Fibroblast of lung (primary cell): ENCODE measurements at regions not wholly inside any gene's neighbourhood (a gene's known extent, or its start where the extent isn't known, plus 50 kb on each side); places are given as distances from the start of the nearest gene placed in this dataset.

ENCODE experiments used
- DNase-seq, 2 donors: peaks; one replicate each; pipeline versions ENCODE4 v3.0.0 to v3.0.0-alpha.2; 2010; ENCODE audit warnings: low read depth in 2 of 2
- H2AFZ ChIP-seq: 2 replicates; pipeline ENCODE4 v1.5.1; 2012; ENCODE audit warnings: low read length, control low read depth, inconsistent platforms
- H3K27ac ChIP-seq: 2 replicates; pipeline ENCODE4 v1.5.1; 2011; ENCODE audit warnings: low read length, control low read depth; ENCODE audit not compliant: insufficient read depth
- H3K27me3 ChIP-seq: 2 replicates; pipeline ENCODE4 v1.5.1; 2011; ENCODE audit warnings: mild to moderate bottlenecking, low read length; ENCODE audit not compliant: control insufficient read depth, insufficient read depth
- H3K36me3 ChIP-seq: 2 replicates; pipeline ENCODE4 v1.5.1; 2011; ENCODE audit warnings: low read length; ENCODE audit not compliant: control insufficient read depth, insufficient read depth
- H3K4me1 ChIP-seq: 2 replicates; pipeline ENCODE4 v1.5.1; 2011; ENCODE audit warnings: low read length; ENCODE audit not compliant: control insufficient read depth, insufficient read depth; ENCODE audit errors: extremely low read depth
- H3K4me2 ChIP-seq: 2 replicates; pipeline ENCODE4 v1.5.1; 2011; ENCODE audit warnings: low read length, control low read depth; ENCODE audit not compliant: insufficient read depth; ENCODE audit errors: extremely low read depth
- H3K4me3 ChIP-seq, 4 experiments: fragments of 200-600 bp in 1 of 4; sonication (generic) in 1 of 4; replicated peaks in 1 of 4; 2 replicates each; pipeline ENCODE4 v1.5.1; 2011 to 2016; ENCODE audit warnings: low read length in 4 of 4, low read depth in 3 of 4, mild to moderate bottlenecking in 3 of 4, control low read depth in 2 of 4, inconsistent platforms in 1 of 4, mixed read lengths in 1 of 4; ENCODE audit not compliant: insufficient read depth in 1 of 4; ENCODE audit errors: control extremely low read depth in 1 of 4
- H3K79me2 ChIP-seq: 2 replicates; pipeline ENCODE4 v1.5.1; 2012; ENCODE audit warnings: mild to moderate bottlenecking, low read length, inconsistent platforms; ENCODE audit not compliant: control insufficient read depth, insufficient read depth
- H3K9ac ChIP-seq: 2 replicates; pipeline ENCODE4 v1.5.1; 2011; ENCODE audit warnings: mild to moderate bottlenecking, low read length, control low read depth; ENCODE audit not compliant: insufficient read depth
- H3K9me3 ChIP-seq: 2 replicates; pipeline ENCODE4 v1.5.1; 2012; ENCODE audit warnings: low read depth, low read length; ENCODE audit not compliant: control insufficient read depth, insufficient read depth
- H4K20me1 ChIP-seq: 2 replicates; pipeline ENCODE4 v1.5.1; 2011; ENCODE audit warnings: low read length; ENCODE audit not compliant: control insufficient read depth, insufficient read depth; ENCODE audit errors: extremely low read depth
- EZH2 ChIP-seq: IDR thresholded peaks from 2 replicates; pipeline ENCODE4 v1.5.1; 2012; ENCODE audit warnings: low read length, control low read depth, mild to moderate bottlenecking; ENCODE audit errors: missing control alignments
- TF ChIP-seq, protein P1 (sequence below), 2 donors: IDR thresholded peaks in 1 of 2; conservative IDR thresholded peaks in 1 of 2; 1 replicate in 1 of 2; 2 replicates in 1 of 2; pipeline ENCODE4 v1.5.1; 2011 to 2012; ENCODE audit warnings: low read length in 2 of 2, control low read depth in 1 of 2, inconsistent platforms in 1 of 2, low read depth in 1 of 2, mild to moderate bottlenecking in 1 of 2

DNA sequence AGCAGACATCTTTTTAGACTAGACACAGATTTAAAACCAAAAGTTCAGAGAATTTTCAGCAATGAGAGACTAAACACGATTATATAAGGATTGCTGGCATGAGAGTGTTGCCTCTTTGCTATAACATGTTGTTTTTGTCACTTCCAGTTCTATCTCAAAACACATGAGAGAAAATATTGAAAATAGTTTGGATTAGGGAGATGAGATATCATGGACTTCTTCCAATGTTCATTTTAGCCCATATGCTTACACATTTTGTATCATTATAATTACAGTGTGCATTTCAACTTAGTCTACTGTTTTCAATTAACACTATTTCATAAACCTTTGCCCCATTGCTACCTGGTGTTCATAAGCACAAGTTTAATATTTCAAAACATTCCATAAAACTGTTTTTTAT, 175.9 kb upstream of the PGR start:
- Histone ChIP-seq H3K27me3 (no peaks in the 10 kb centered on the region), H4K20me1 (no peaks in the 10 kb centered on the region)
- TF ChIP-seq, protein P1, sequence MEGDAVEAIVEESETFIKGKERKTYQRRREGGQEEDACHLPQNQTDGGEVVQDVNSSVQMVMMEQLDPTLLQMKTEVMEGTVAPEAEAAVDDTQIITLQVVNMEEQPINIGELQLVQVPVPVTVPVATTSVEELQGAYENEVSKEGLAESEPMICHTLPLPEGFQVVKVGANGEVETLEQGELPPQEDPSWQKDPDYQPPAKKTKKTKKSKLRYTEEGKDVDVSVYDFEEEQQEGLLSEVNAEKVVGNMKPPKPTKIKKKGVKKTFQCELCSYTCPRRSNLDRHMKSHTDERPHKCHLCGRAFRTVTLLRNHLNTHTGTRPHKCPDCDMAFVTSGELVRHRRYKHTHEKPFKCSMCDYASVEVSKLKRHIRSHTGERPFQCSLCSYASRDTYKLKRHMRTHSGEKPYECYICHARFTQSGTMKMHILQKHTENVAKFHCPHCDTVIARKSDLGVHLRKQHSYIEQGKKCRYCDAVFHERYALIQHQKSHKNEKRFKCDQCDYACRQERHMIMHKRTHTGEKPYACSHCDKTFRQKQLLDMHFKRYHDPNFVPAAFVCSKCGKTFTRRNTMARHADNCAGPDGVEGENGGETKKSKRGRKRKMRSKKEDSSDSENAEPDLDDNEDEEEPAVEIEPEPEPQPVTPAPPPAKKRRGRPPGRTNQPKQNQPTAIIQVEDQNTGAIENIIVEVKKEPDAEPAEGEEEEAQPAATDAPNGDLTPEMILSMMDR (conservative IDR thresholded peaks at IDR 0.05 in 1 of 2, IDR thresholded peaks at IDR 0.05 in 1 of 2; ENCODE audit: low read depth in 1 of 2, low read length in 2 of 2): no peak
- TF ChIP-seq EZH2: no peak

GRCh38 chr11:101299210-101299609, 169.6 kb upstream of the PGR start:
- Histone ChIP-seq H4K20me1 (no peaks in the 10 kb centered on the region), H3K9ac (no peak overlapping the region), H3K27ac (no peak overlapping the region), H3K27me3 (no peaks in the 10 kb centered on the region), H3K4me2 (no peak overlapping the region), H3K4me3 (no peak overlapping the region), H3K79me2 (no peaks in the 10 kb centered on the region), H2AFZ (no peak overlapping the region), H3K9me3 (no peaks in the 10 kb centered on the region), H3K4me1 (no peaks in the 10 kb centered on the region), H3K36me3 (no peaks in the 10 kb centered on the region)
- TF ChIP-seq EZH2: no peak
- TF ChIP-seq, protein P1 (conservative IDR thresholded peaks at IDR 0.05 in 1 of 2, IDR thresholded peaks at IDR 0.05 in 1 of 2; ENCODE audit: low read depth in 1 of 2, low read length in 2 of 2): no peak
- no peak for DNase-seq

More for the DNA sequence above, 175.9 kb upstream of the PGR start:
- Histone ChIP-seq H3K36me3 (no peaks in the 10 kb centered on the region), H3K4me1 (no peaks in the 10 kb centered on the region), H3K9me3 (no peaks in the 10 kb centered on the region), H3K4me3 (no peak overlapping the region), H3K4me2 (no peak overlapping the region), H2AFZ (no peak overlapping the region), H3K9ac (no peak overlapping the region), H3K27ac (no peak overlapping the region), H3K79me2 (no peaks in the 10 kb centered on the region)
- no peak for DNase-seq

DNA sequence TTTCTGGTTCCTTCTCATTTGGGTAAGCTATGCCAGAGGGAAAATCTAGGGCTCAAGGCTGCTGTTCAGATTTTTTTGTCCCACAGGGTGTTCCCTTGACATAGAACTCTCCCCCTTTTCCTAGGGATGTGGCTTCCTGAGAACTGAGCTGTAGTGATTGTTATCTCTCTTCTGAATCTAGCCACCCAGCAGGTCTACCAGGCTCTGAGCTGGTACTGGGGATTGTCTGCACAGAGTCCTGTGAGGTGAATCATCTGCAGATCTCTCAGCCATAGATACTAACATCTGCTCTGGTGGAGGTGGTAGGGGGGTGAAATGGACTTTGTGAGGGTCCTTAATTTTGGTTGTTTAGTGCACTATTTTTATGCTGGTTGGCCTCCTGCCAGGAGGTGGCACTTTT, 167.3 kb upstream of the PGR start:
- Histone ChIP-seq H3K36me3 (no peaks in the 10 kb centered on the region), H3K79me2 (no peaks in the 10 kb centered on the region), H3K4me2 (no peak overlapping the region), H3K4me3 (no peak overlapping the region), H3K9ac (no peak overlapping the region), H2AFZ (no peak overlapping the region), H3K9me3 (no peaks in the 10 kb centered on the region), H3K27ac (no peak overlapping the region), H3K27me3 (no peaks in the 10 kb centered on the region), H3K4me1 (no peaks in the 10 kb centered on the region), H4K20me1 (no peaks in the 10 kb centered on the region)
- TF ChIP-seq EZH2: no peak
- TF ChIP-seq, protein P1 (conservative IDR thresholded peaks at IDR 0.05 in 1 of 2, IDR thresholded peaks at IDR 0.05 in 1 of 2; ENCODE audit: low read depth in 1 of 2, low read length in 2 of 2): no peak
- DNase-seq: no peak
